GF-D8 (cell line): ENCODE measurements at regions not wholly inside any gene's neighbourhood (a gene's known extent, or its start where the extent isn't known, plus 50 kb on each side); places are given as distances from the start of the nearest gene placed in this dataset.
"Not testable (repeated sequence)": the region's sequence is repeated elsewhere in the genome, so short reads cannot be mapped to it uniquely, and the experiment has no call there.

Experiments used
- DNase-seq: peaks from one replicate; lab custom pipeline; 2025; lab: John Stamatoyannopoulos, UW

- no peak for DNase-seq
Observed at GRCh38 chr5:8805653-8806052, 740.2 kb downstream of the SEMA5A start.

- no peak for DNase-seq
Observed at GRCh38 chr5:8807636-8808035, 738.2 kb downstream of the SEMA5A start.

- no peak for DNase-seq
Observed at GRCh38 chr5:8811581-8811980, 734.3 kb downstream of the SEMA5A start.

GRCh38 chr5:8813180-8813579, 732.7 kb downstream of the SEMA5A start:
- DNase-seq = no peak

GRCh38 chr5:8814105-8814504, 731.8 kb downstream of the SEMA5A start:
- DNase-seq = no peak

- no peak for DNase-seq
Observed at GRCh38 chr5:8824371-8824770, 721.5 kb downstream of the SEMA5A start.

- no peak for DNase-seq
Observed at GRCh38 chr5:8825139-8825757, 720.6 kb downstream of the SEMA5A start.

GRCh38 chr5:8826508-8826907, 719.4 kb downstream of the SEMA5A start:
- no peak for DNase-seq

GRCh38 chr5:8827696-8828095, 718.2 kb downstream of the SEMA5A start:
- DNase-seq = no peak

GRCh38 chr5:8828596-8829322, 717.1 kb downstream of the SEMA5A start:
- no peak for DNase-seq

GRCh38 chr5:8829323-8830029, 716.4 kb downstream of the SEMA5A start:
- DNase-seq = no peak

GRCh38 chr5:8831251-8831650, 714.6 kb downstream of the SEMA5A start:
- no peak for DNase-seq

- no peak for DNase-seq
Observed at GRCh38 chr5:8831854-8832253, 714.0 kb downstream of the SEMA5A start.

- DNase-seq = no peak
Observed at GRCh38 chr5:8839361-8840055, 706.4 kb downstream of the SEMA5A start.

GRCh38 chr5:8840237-8840636, 705.6 kb downstream of the SEMA5A start:
- DNase-seq = no peak

- DNase-seq = not testable (repeated sequence)
Observed at GRCh38 chr5:8840746-8841145, 705.1 kb downstream of the SEMA5A start.

- DNase-seq = no peak
Observed at GRCh38 chr5:8842971-8843551, 702.8 kb downstream of the SEMA5A start.

- DNase-seq = no peak
Observed at GRCh38 chr5:8843771-8844170, 702.1 kb downstream of the SEMA5A start.

GRCh38 chr5:8844206-8844605, 701.7 kb downstream of the SEMA5A start:
- no peak for DNase-seq

GRCh38 chr5:8844847-8845246, 701.0 kb downstream of the SEMA5A start:
- no peak for DNase-seq

GRCh38 chr5:8845296-8845695, 700.6 kb downstream of the SEMA5A start:
- DNase-seq = no peak

GRCh38 chr5:8848366-8848765, 697.5 kb downstream of the SEMA5A start:
- DNase-seq = no peak
